Neural progenitor cell (in vitro differentiated cells): ENCODE measurements at regions not wholly inside any gene's neighbourhood (a gene's known extent, or its start where the extent isn't known, plus 50 kb on each side); places are given as distances from the start of the nearest gene placed in this dataset.

Experiments used
- DNase-seq: peaks from one replicate; pipeline ENCODE4 v3.0.0-alpha.2; 2016; ENCODE audit warnings: low spot score
- H2AFZ ChIP-seq: fragments of 200-600 bp; sonication (generic); replicated peaks from 2 replicates; pipeline ENCODE4 v1.6.1; 2016; ENCODE audit warnings: antibody characterized with exemption
- H3F3A ChIP-seq: fragments of 200-600 bp; sonication (generic); 2 replicates; pipeline ENCODE4 v1.6.1; 2016; ENCODE audit warnings: antibody characterized with exemption, low read depth
- H3K27ac ChIP-seq: fragments of 200-600 bp; sonication (generic); 2 replicates; pipeline ENCODE4 v1.5.1; 2016; ENCODE audit warnings: mild to moderate bottlenecking
- H3K27me3 ChIP-seq: fragments of 200-600 bp; sonication (generic); 2 replicates; pipeline ENCODE4 v1.6.1; 2016; ENCODE audit warnings: mild to moderate bottlenecking, moderate library complexity
- H3K36me3 ChIP-seq: fragments of 200-600 bp; sonication (generic); 2 replicates; pipeline ENCODE4 v1.5.1; 2016
- H3K4me1 ChIP-seq: fragments of 200-600 bp; sonication (generic); 2 replicates; pipeline ENCODE4 v1.6.1; 2016; ENCODE audit warnings: mixed run types
- H3K4me2 ChIP-seq: fragments of 200-600 bp; sonication (generic); 2 replicates; pipeline ENCODE4 v1.6.1; 2016
- H3K4me3 ChIP-seq: fragments of 200-600 bp; sonication (generic); 2 replicates; pipeline ENCODE4 v1.5.1; 2016
- H3K79me2 ChIP-seq: fragments of 200-600 bp; sonication (generic); 2 replicates; pipeline ENCODE4 v1.6.1; 2016; ENCODE audit warnings: low read depth
- H3K9ac ChIP-seq: fragments of 200-600 bp; sonication (generic); 2 replicates; pipeline ENCODE4 v1.6.1; 2016
- H3K9me3 ChIP-seq: fragments of 200-600 bp; sonication (generic); 2 replicates; pipeline ENCODE4 v1.5.1; 2016; ENCODE audit warnings: low read depth
- H4K20me1 ChIP-seq: fragments of 200-600 bp; sonication (generic); 2 replicates; pipeline ENCODE4 v1.6.1; 2016; ENCODE audit warnings: low read depth
- H3K27ac Mint-ChIP-seq: 3 replicates; pipeline ENCODE4 v1.8.0; 2021; ENCODE audit warnings: mixed read lengths
- H3K27me3 Mint-ChIP-seq: 2 replicates; pipeline ENCODE4 v1.8.0; 2022; ENCODE audit warnings: low read depth, mild to moderate bottlenecking, inconsistent platforms, moderate library complexity, mixed read lengths; ENCODE audit not compliant: insufficient read depth
- H3K36me3 Mint-ChIP-seq: 3 replicates; pipeline ENCODE4 v1.8.0; 2021; ENCODE audit warnings: mixed read lengths
- H3K4me1 Mint-ChIP-seq: 3 replicates; pipeline ENCODE4 v1.8.0; 2021; ENCODE audit warnings: mixed read lengths
- H3K4me3 Mint-ChIP-seq: 3 replicates; pipeline ENCODE4 v1.8.0; 2021; ENCODE audit warnings: mild to moderate bottlenecking, moderate library complexity, mixed read lengths
- H3K9me3 Mint-ChIP-seq: 3 replicates; pipeline ENCODE4 v1.8.0; 2020; ENCODE audit warnings: mixed read lengths
- CTCF ChIP-seq: fragments of 200-600 bp; sonication (generic); IDR thresholded peaks from 2 replicates; pipeline ENCODE4 v1.5.1; 2017; ENCODE audit warnings: antibody characterized with exemption, mild to moderate bottlenecking
- EZH2 ChIP-seq: fragments of 200-600 bp; sonication (generic); IDR thresholded peaks from 2 replicates; pipeline ENCODE4 v1.6.1; 2017; ENCODE audit warnings: antibody characterized with exemption, mild to moderate bottlenecking, moderate library complexity
- EZH2phosphoT487 ChIP-seq: fragments of 200-600 bp; sonication (generic); IDR thresholded peaks from 2 replicates; pipeline ENCODE4 v1.6.1; 2017; ENCODE audit warnings: antibody characterized with exemption

GRCh38 chr16:79954921-79955705 is 354.6 kb upstream of the MAF start:
- H3K27ac Mint-ChIP-seq, result no peak overlapping the region
- TF ChIP-seq EZH2, result no peak
- TF ChIP-seq CTCF, result no peak
- no peak for TF ChIP-seq EZH2phosphoT487
- Histone ChIP-seq H3K79me2 (no peaks in the 10 kb centered on the region), H3K9me3 (no peaks in the 10 kb centered on the region), H3K27ac (no peak overlapping the region), H3K4me2 (no peak overlapping the region), H4K20me1 (no peaks in the 10 kb centered on the region), H3K4me1 (no peaks in the 10 kb centered on the region), H3K9ac (no peak overlapping the region), H3K36me3 (no peaks in the 10 kb centered on the region), H3F3A (no peaks in the 10 kb centered on the region), H2AFZ (no peak overlapping the region), H3K27me3 (no peaks in the 10 kb centered on the region), H3K4me3 (no peak overlapping the region)
- no peak overlapping the region for H3K4me3 Mint-ChIP-seq
- no peaks in the 10 kb centered on the region for H3K36me3 Mint-ChIP-seq
- no peaks in the 10 kb centered on the region for H3K4me1 Mint-ChIP-seq
- no peaks in the 10 kb centered on the region for H3K9me3 Mint-ChIP-seq
- DNase-seq, result no peak
- no peaks in the 10 kb centered on the region for H3K27me3 Mint-ChIP-seq

GRCh38 chr16:79950932-79951719 is 350.6 kb upstream of the MAF start:
- Mint-ChIP-seq H3K4me3 (no peak overlapping the region), H3K27ac (no peak overlapping the region), H3K9me3 (no peaks in the 10 kb centered on the region), H3K4me1 (no peaks in the 10 kb centered on the region), H3K27me3 (no peaks in the 10 kb centered on the region), H3K36me3 (no peaks in the 10 kb centered on the region)
- DNase-seq, result no peak
- no peak overlapping the region for H3K4me3 ChIP-seq
- TF ChIP-seq EZH2, result no peak
- no peak for TF ChIP-seq EZH2phosphoT487
- no peak for TF ChIP-seq CTCF
- no peak overlapping the region for H3K27ac ChIP-seq
- no peaks in the 10 kb centered on the region for H3K4me1 ChIP-seq
- H4K20me1 ChIP-seq, result no peaks in the 10 kb centered on the region
- H2AFZ ChIP-seq, result no peak overlapping the region
- no peaks in the 10 kb centered on the region for H3K79me2 ChIP-seq
- H3K4me2 ChIP-seq, result no peak overlapping the region
- no peaks in the 10 kb centered on the region for H3K36me3 ChIP-seq
- no peaks in the 10 kb centered on the region for H3K9me3 ChIP-seq
- H3K27me3 ChIP-seq, result no peaks in the 10 kb centered on the region
- H3K9ac ChIP-seq, result no peak overlapping the region
- no peaks in the 10 kb centered on the region for H3F3A ChIP-seq

- TF ChIP-seq EZH2 (no peak), EZH2phosphoT487 (no peak), CTCF (no peak)
- no peaks in the 10 kb centered on the region for H4K20me1 ChIP-seq
Observed at GRCh38 chr16:79949417-79949816, 348.9 kb upstream of the MAF start.

More at GRCh38 chr16:79949417-79949816, 348.9 kb upstream of the MAF start:
- H3F3A ChIP-seq, result no peaks in the 10 kb centered on the region
- no peaks in the 10 kb centered on the region for H3K4me1 Mint-ChIP-seq
- H3K4me3 ChIP-seq, result no peak overlapping the region
- H3K27me3 Mint-ChIP-seq, result peaks cover 4% of the 10 kb centered on the region
- no peaks in the 10 kb centered on the region for H3K36me3 Mint-ChIP-seq
- no peaks in the 10 kb centered on the region for H3K79me2 ChIP-seq
- H3K4me1 ChIP-seq, result no peaks in the 10 kb centered on the region
- H3K9me3 ChIP-seq, result no peaks in the 10 kb centered on the region
- H3K4me2 ChIP-seq, result no peak overlapping the region
- H3K27ac Mint-ChIP-seq, result no peak overlapping the region
- no peak overlapping the region for H3K9ac ChIP-seq
- no peak overlapping the region for H3K27ac ChIP-seq
- no peak for DNase-seq
- H3K36me3 ChIP-seq, result no peaks in the 10 kb centered on the region
- H3K4me3 Mint-ChIP-seq, result no peak overlapping the region
- no peaks in the 10 kb centered on the region for H3K27me3 ChIP-seq
- H2AFZ ChIP-seq, result no peak overlapping the region
- H3K9me3 Mint-ChIP-seq, result no peaks in the 10 kb centered on the region
